HG03060 (cell line): ENCODE measurements at regions not wholly inside any gene's neighbourhood (a gene's known extent, or its start where the extent isn't known, plus 50 kb on each side); places are given as distances from the start of the nearest gene placed in this dataset.

Experiments
- ATAC-seq: cut with Tn5 transposase; IDR thresholded peaks from one replicate; pipeline ENCODE4 v1.9.1; 2021; ENCODE audit warnings: low read depth, moderate number of reproducible peaks; ENCODE audit not compliant: unreplicated experiment

- no peak for ATAC-seq
Measured at GRCh38 chr10:123479640-123480039, 186.5 kb upstream of the GPR26 start.

DNA sequence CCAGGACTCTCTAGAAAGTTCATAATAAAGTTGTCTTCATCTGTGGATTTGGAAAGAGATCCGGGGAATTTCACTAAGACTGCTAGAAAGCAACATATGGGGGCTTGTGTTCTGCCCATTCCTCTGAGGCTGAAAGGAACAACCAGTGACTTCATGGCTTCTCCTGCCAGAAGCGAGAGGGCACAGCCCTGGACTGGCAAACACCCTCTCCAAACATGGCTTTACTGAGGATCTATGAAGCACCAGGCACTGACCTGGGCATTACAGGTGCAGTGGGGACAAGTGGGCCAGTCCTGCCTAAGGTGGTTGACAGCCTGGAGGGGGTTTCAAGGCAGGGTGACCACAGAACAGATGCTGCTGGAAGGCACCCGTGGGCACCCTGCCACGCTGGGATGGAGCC, 185.8 kb upstream of the GPR26 start:
- no peak for ATAC-seq

DNA sequence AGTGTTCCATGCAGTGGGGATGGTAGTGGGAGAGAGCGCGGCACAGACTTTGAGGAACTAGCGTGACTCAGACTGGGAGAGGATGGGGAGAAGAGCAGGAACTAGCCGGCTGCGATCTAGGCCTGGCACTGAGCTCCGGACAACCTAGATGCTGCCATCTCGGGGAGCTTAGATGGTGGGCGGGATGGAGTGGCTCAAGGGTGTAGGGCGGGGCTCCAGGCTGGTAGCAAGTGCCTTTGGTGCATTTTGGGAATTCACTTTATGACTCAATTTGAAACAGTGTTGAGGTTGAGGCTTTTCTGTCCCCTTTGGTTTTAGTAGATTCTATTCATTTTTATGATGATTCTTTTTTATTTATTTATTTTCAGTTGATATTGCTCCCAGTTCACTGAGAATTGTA, 185.3 kb upstream of the GPR26 start:
- no peak for ATAC-seq

- ATAC-seq, result no peak
Measured at GRCh38 chr10:123484722-123485121, 181.4 kb upstream of the GPR26 start.

GRCh38 chr10:123485341-123485960, 180.7 kb upstream of the GPR26 start:
- no peak for ATAC-seq

DNA sequence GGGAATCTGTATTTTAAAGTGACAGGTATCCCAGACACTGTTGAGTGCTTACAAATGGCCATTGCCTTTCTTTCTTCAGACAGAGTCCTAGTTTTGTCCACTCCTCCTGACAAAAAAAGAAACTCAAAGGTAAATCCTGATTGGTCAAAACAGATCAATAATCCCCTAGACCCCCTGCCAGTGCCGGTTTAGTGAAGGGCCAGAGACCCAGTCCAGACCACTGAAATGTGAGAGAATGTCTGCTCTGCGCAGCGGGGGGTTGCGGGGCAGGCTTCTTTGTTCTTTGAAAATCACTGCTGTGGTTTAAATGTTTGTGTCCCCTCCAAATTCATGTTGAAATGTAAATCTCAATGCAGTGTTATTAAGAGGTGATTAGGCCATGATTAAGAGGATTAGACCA, 177.7 kb upstream of the GPR26 start:
- no peak for ATAC-seq

GRCh38 chr10:123491364-123491763, 174.8 kb upstream of the GPR26 start:
- ATAC-seq, result no peak

- ATAC-seq, result no peak
Measured at GRCh38 chr10:123492016-123492415, 174.1 kb upstream of the GPR26 start.

- ATAC-seq, result no peak
Measured at GRCh38 chr10:123494301-123494808, 171.8 kb upstream of the GPR26 start.

DNA sequence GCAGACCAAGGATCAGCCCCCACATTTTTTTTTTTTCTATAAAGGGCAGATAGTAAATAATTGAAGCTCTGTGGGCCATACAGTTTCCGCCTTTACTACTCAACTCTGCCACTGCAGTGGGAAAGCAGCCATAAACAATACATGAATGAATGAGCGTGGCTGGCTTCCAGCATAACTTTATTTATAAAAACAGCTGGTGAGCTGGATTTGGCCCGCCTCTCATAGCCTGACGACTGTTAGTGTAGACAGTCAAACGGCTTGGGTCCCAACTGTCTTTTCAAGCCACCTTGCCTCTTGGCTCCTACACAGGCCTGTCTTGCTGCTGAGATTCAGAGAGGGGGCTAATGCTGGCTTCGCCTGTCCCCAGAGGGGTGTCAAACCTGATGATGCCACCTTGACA, 169.8 kb upstream of the GPR26 start:
- ATAC-seq, result no peak

DNA sequence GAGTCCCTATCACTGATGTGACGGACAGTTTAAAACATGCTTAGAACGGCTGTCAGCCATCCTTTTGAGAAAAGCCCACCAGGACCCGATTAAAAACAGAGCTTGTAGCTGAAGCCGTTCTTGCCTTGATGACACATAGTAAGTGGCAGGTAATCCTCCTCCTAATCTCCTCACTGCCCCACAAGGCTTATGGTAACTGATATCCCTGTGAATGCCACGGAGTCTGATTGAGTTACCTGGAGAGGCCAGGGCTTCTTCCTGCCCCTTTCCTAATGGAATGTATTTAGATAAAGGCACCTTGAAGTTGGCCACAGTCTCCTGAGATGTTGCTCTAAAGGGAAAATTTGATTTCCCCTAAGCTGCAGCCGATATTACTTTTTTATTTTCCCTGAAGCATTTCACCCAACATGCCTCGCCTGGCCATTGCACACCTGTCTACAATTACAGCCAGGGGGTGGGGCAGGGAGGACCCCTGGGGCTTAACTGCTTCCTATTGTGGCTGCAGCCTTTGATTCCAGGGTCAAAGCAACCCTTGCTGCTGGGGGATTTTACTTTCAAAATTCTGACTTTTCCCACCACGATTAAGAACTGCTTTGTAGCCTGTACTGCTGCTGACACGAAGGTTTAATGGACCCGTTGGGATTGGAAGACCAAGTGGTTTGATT, 169.0 kb upstream of the GPR26 start:
- ATAC-seq, result no peak

- no peak for ATAC-seq
Measured at GRCh38 chr10:123500110-123500509, 166.0 kb upstream of the GPR26 start.

DNA sequence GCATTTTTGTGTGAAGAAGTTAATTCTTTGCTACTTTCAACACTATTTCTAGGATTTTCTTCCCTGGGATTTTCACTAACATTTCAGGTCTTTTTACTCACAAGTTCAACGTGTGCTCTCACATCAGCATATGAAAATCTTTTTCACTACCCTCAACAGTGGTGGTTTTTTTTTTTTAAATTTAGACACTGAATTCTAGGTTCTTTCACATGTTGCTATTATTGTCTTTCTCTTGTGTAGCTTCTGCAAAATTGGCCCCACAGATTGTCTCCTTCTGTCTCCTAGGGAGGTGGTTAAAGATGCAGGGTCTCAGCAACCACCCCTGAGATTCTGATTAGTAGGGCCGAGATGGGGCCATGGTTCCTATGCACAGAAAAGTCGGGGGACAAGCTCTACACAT, 165.0 kb upstream of the GPR26 start:
- no peak for ATAC-seq

GRCh38 chr10:123502983-123503382, 163.2 kb upstream of the GPR26 start:
- ATAC-seq, result no peak

- ATAC-seq, result no peak
Measured at GRCh38 chr10:123506455-123506854, 159.7 kb upstream of the GPR26 start.

DNA sequence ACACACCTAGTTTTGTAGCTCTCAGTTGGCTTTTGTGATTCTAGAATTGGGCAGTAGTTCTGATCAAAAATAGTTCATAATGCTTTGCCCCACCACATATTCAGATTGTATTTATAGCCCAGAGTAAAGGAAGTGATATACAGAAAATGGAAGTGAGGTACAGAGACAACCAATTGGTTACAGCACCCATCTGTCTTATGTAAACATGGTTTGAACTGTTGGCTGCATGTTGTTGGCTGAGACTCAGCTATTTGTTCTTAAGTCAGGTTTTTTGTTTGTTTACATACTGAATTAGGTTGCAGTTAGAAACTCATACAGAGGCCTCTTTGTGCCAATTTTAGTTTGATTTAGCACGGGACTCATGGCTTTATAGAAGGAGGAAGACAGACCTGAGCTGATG, 158.9 kb upstream of the GPR26 start:
- no peak for ATAC-seq

DNA sequence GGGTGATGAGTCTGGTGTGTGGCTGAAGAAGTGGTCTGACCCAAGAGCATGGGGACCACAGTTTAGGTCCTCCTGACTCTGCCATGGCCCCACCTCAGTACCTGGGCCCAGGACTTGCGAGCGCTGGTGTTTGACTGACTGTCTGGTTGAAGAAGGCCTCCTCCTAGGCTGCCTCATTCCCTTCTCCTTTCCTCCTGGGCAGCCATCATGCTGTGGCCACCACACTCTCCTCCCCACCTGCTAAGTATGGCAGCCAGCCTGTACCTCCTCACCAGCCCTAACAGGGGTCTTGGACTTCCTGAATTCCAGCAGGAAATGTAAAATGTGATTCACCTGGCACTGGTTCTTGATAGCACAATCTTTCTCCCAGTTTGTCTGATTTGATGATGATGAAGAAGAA, 156.8 kb upstream of the GPR26 start:
- no peak for ATAC-seq

DNA sequence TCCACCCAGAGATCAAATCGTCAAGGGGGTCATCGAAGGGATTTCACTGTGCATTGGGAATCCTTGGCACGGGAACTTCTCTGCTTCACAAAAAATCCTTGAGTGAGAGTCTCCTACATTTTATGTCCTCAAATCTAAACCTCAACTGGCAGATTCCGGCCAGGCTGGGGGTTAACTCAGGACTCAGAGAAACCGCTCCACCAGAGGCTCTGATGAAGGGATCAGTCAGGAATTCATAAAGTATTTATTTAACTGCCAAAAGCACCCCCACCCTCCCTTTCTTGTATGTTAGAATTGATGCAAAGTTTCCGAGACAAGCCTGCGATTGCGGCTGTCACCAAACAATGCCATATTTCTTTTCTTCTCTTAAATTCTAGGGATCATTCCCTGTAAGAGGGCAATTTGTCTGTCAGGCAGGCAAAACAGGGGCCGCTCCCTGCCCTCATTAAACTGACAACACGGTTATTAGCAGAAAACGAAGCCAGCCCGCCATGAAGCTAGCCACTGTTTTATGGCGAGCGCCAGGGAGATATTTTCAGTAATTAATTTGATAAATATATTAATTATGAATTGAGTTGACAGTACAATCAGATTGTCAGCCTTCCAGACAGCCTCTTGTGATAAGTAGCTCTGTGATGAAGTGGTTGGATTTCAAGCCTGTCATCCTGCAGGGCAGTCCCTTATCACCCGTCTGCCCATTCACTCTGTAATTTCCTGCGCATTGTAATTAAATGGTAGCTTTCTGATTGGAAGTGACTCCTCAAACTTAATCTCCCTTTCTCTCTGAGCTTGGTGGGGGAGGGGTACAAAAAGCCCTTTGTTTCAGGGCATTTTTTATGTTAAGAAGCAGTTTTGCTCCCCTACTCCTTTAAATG, 153.0 kb upstream of the GPR26 start:
- ATAC-seq, result no peak

- no peak for ATAC-seq
Measured at GRCh38 chr10:123513870-123514269, 152.3 kb upstream of the GPR26 start.

DNA sequence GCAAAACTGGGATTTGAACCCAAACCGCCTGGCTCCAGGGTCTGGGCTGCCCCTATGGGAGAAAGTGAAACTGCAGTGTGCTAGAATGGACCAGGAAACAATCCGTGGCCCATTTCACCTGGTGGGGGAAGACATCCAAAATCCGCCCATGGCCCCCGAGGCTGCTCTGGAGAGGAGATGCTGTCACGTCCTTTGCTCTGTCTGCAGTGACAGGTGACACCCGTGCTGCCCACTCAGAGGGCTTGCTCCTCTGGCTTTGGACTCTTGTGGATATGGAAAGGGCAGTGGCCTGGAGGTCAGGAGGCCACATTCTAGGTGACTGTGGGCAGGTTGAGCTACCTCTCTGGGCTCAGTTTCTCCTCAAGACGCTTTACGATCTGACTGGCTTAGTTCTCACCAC, 151.2 kb upstream of the GPR26 start:
- ATAC-seq, result no peak

DNA sequence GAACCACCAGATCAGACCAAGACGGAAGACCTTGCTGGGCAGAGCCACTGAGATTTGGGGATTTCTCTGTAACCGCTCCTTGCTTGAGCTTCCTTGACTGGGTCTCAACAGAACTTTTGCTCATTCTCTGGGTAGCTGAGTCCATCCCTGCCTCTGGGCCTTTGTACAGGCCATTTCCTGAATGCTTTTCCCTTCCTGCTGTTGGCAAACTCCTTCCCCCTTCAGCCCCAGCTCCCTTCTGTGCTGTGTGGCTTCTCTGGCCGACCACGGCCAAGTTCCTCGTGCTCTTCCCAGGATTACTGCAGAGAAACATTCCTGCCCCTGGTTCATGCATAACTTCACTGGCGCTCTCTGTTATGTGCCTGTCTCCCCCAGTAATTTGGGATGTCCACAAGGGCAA, 150.5 kb upstream of the GPR26 start:
- ATAC-seq, result no peak
